GM12878 (cell line): ENCODE measurements at regions not wholly inside any gene's neighbourhood (a gene's known extent, or its start where the extent isn't known, plus 50 kb on each side); places are given as distances from the start of the nearest gene placed in this dataset.

ENCODE experiments used
- CTCF ChIP-seq, 3 experiments: IDR thresholded peaks in 2 of 3; conservative IDR thresholded peaks in 1 of 3; 2 replicates each; pipeline ENCODE4 v1.5.1; 2011; ENCODE audit warnings: low read depth in 3 of 3, low read length in 3 of 3, mild to moderate bottlenecking in 3 of 3, control low read depth in 2 of 3, moderate library complexity in 2 of 3, inconsistent platforms in 1 of 3, mixed read lengths in 1 of 3; ENCODE audit not compliant: control insufficient read depth in 2 of 3, insufficient read depth in 1 of 3; ENCODE audit errors: extremely low read depth in 1 of 3
- MAX ChIP-seq: IDR thresholded peaks from 2 replicates; pipeline ENCODE4 v1.6.1; 2012; ENCODE audit warnings: low read depth, low read length, improper control_type of control experiment
- POLR2A ChIP-seq: IDR thresholded peaks from 2 replicates; pipeline ENCODE4 v1.6.1; 2011; ENCODE audit warnings: low read depth, mild to moderate bottlenecking, low read length
- POLR2AphosphoS5 ChIP-seq: IDR thresholded peaks from 2 replicates; pipeline ENCODE4 v1.6.1; 2011; ENCODE audit warnings: mild to moderate bottlenecking, low read length, inconsistent platforms
- RAD21 ChIP-seq: IDR thresholded peaks from 2 replicates; pipeline ENCODE4 v1.6.1; 2011; ENCODE audit warnings: mild to moderate bottlenecking, low read depth, low read length, moderate library complexity; ENCODE audit not compliant: insufficient read depth

- TF ChIP-seq MAX: no peak
- no peak for TF ChIP-seq CTCF (IDR thresholded peaks at IDR 0.05 in 2 of 3, conservative IDR thresholded peaks at IDR 0.05 in 1 of 3; ENCODE audit: control insufficient read depth in 2 of 3, extremely low read depth in 1 of 3, insufficient read depth in 1 of 3, low read depth in 3 of 3, low read length in 3 of 3)
- TF ChIP-seq POLR2AphosphoS5: no peak
- no peak for TF ChIP-seq RAD21
- no peak for TF ChIP-seq POLR2A
Measured at GRCh38 chr2:126783341-126783740, 115.3 kb upstream of the TEX51 start.
